Smooth muscle cell (in vitro differentiated cells): ENCODE measurements at regions not wholly inside any gene's neighbourhood (a gene's known extent, or its start where the extent isn't known, plus 50 kb on each side); places are given as distances from the start of the nearest gene placed in this dataset.

Experiments
- DNase-seq: peaks from one replicate; lab custom pipeline; 2025; ENCODE audit not compliant: unreplicated experiment; lab: John Stamatoyannopoulos, UW
- H2AFZ ChIP-seq: fragments of 200-600 bp; sonication (generic); 2 replicates; pipeline ENCODE4 v1.6.0; 2016; ENCODE audit warnings: antibody characterized with exemption, low read depth, mild to moderate bottlenecking
- H3F3A ChIP-seq: fragments of 200-600 bp; sonication (generic); 2 replicates; pipeline ENCODE4 v1.6.0; 2017; ENCODE audit warnings: antibody characterized with exemption, low read depth
- H3K27ac ChIP-seq: fragments of 200-600 bp; sonication (generic); 2 replicates; pipeline ENCODE4 v1.5.1; 2016; ENCODE audit warnings: low read depth, mild to moderate bottlenecking
- H3K27me3 ChIP-seq: fragments of 200-600 bp; sonication (generic); 2 replicates; pipeline ENCODE4 v1.6.1; 2016; ENCODE audit warnings: low read depth, mild to moderate bottlenecking
- H3K36me3 ChIP-seq: fragments of 200-600 bp; sonication (generic); 2 replicates; pipeline ENCODE4 v1.5.1; 2016; ENCODE audit warnings: low read depth
- H3K4me1 ChIP-seq: fragments of 200-600 bp; sonication (generic); 2 replicates; pipeline ENCODE4 v1.5.1; 2016; ENCODE audit warnings: low read depth
- H3K4me2 ChIP-seq: fragments of 200-600 bp; sonication (generic); 2 replicates; pipeline ENCODE4 v1.6.0; 2016; ENCODE audit warnings: mild to moderate bottlenecking
- H3K4me3 ChIP-seq: fragments of 200-600 bp; sonication (generic); 2 replicates; pipeline ENCODE4 v1.5.1; 2016; ENCODE audit warnings: mild to moderate bottlenecking
- H3K79me2 ChIP-seq: fragments of 200-600 bp; sonication (generic); 2 replicates; pipeline ENCODE4 v1.6.0; 2016; ENCODE audit warnings: low read depth, mild to moderate bottlenecking
- H3K9ac ChIP-seq: fragments of 200-600 bp; sonication (generic); 2 replicates; pipeline ENCODE4 v1.6.0; 2016; ENCODE audit warnings: low read depth
- H3K9me3 ChIP-seq: fragments of 200-600 bp; sonication (generic); replicated peaks from 2 replicates; pipeline ENCODE4 v1.5.1; 2016; ENCODE audit warnings: low read depth
- H4K20me1 ChIP-seq: fragments of 200-600 bp; sonication (generic); 2 replicates; pipeline ENCODE4 v1.6.0; 2016; ENCODE audit warnings: low read depth
- CTCF ChIP-seq: fragments of 200-600 bp; sonication (generic); IDR thresholded peaks from 2 replicates; pipeline ENCODE4 v1.5.1; 2017; ENCODE audit warnings: borderline replicate concordance, mild to moderate bottlenecking, antibody characterized with exemption; ENCODE audit not compliant: insufficient read depth, poor library complexity, severe bottlenecking
- WGBS: methylation state at CpG from one replicate; pipeline ENCODE4 v1.1.7; 2016; ENCODE audit warnings: low lambda C conversion rate; 5-methylcytosine and 5-hydroxymethylcytosine counted together

GRCh38 chr13:61592489-61592888, 176.8 kb upstream of the PCDH20 start:
- Histone ChIP-seq H3K4me3 (no peak overlapping the region), H3K79me2 (no peaks in the 10 kb centered on the region), H3K4me2 (no peak overlapping the region), H4K20me1 (no peaks in the 10 kb centered on the region), H3K36me3 (no peaks in the 10 kb centered on the region), H2AFZ (no peak overlapping the region), H3F3A (no peaks in the 10 kb centered on the region), H3K4me1 (no peaks in the 10 kb centered on the region), H3K27ac (no peak overlapping the region), H3K27me3 (no peaks in the 10 kb centered on the region), H3K9me3 (no peaks in the 10 kb centered on the region), H3K9ac (no peak overlapping the region)
- no peak for TF ChIP-seq CTCF
- DNase-seq: no peak
- WGBS: 50% methylated on average over 2 of the region's 2 CpGs

- H3K9ac ChIP-seq: no peak overlapping the region
- no peak for TF ChIP-seq CTCF
- no peaks in the 10 kb centered on the region for H3K9me3 ChIP-seq
- H3K4me2 ChIP-seq: no peak overlapping the region
- no peak overlapping the region for H2AFZ ChIP-seq
- no peaks in the 10 kb centered on the region for H4K20me1 ChIP-seq
- no peaks in the 10 kb centered on the region for H3K27me3 ChIP-seq
- 59% methylated on average over 1 of the region's 1 CpG for WGBS
- no peaks in the 10 kb centered on the region for H3K79me2 ChIP-seq
- H3K27ac ChIP-seq: no peak overlapping the region
- H3K36me3 ChIP-seq: no peaks in the 10 kb centered on the region
- no peaks in the 10 kb centered on the region for H3F3A ChIP-seq
- H3K4me1 ChIP-seq: no peaks in the 10 kb centered on the region
- H3K4me3 ChIP-seq: no peak overlapping the region
- DNase-seq: no peak
Measured at GRCh38 chr13:61575973-61576372, 160.3 kb upstream of the PCDH20 start.

GRCh38 chr13:61563645-61564044, 148.0 kb upstream of the PCDH20 start:
- H3K4me1 ChIP-seq: no peaks in the 10 kb centered on the region
- H3K9ac ChIP-seq: no peak overlapping the region
- no peaks in the 10 kb centered on the region for H4K20me1 ChIP-seq
- H3K4me2 ChIP-seq: no peak overlapping the region
- H3K36me3 ChIP-seq: no peaks in the 10 kb centered on the region
- H3K27me3 ChIP-seq: no peaks in the 10 kb centered on the region
- no peak overlapping the region for H3K27ac ChIP-seq
- no peak for DNase-seq
- H3F3A ChIP-seq: no peaks in the 10 kb centered on the region
- 80% methylated on average over 1 of the region's 1 CpG for WGBS
- H3K9me3 ChIP-seq: no peaks in the 10 kb centered on the region
- no peaks in the 10 kb centered on the region for H3K79me2 ChIP-seq
- no peak for TF ChIP-seq CTCF
- H3K4me3 ChIP-seq: no peak overlapping the region
- H2AFZ ChIP-seq: no peak overlapping the region

GRCh38 chr13:61546911-61547310, 131.3 kb upstream of the PCDH20 start:
- Histone ChIP-seq H3K27ac (no peak overlapping the region), H3K4me1 (no peaks in the 10 kb centered on the region), H3K4me3 (no peak overlapping the region), H3K27me3 (no peaks in the 10 kb centered on the region), H3F3A (no peaks in the 10 kb centered on the region), H3K36me3 (no peaks in the 10 kb centered on the region), H4K20me1 (no peaks in the 10 kb centered on the region), H3K9me3 (no peaks in the 10 kb centered on the region), H3K9ac (no peak overlapping the region), H2AFZ (no peak overlapping the region), H3K4me2 (no peak overlapping the region), H3K79me2 (no peaks in the 10 kb centered on the region)
- 89% methylated on average over 6 of the region's 6 CpGs for WGBS
- DNase-seq: no peak
- no peak for TF ChIP-seq CTCF
